ENCODE measurements at regions not wholly inside any gene's neighbourhood (a gene's known extent, or its start where the extent isn't known, plus 50 kb on each side); places are given as distances from the start of the nearest gene placed in this dataset.
A peak's percentile ranks its signal among the peaks of the same experiment; 100 is the strongest.

- DNase-seq = no peak
Observed at GRCh38 chr3:83076041-83076440, 1314.6 kb upstream of the GBE1 start.

- DNase-seq = no peak
Observed at GRCh38 chr3:83074485-83074884, 1313.0 kb upstream of the GBE1 start.

GRCh38 chr3:83065851-83066460, 1304.5 kb upstream of the GBE1 start:
- no peak for DNase-seq

- no peak for DNase-seq
Observed at GRCh38 chr3:83063446-83063845, 1302.0 kb upstream of the GBE1 start.

GRCh38 chr3:83048556-83048955, 1287.1 kb upstream of the GBE1 start:
- no peak for DNase-seq

- DNase-seq = no peak
Observed at GRCh38 chr3:83039422-83039821, 1278.0 kb upstream of the GBE1 start.

- DNase-seq = no peak
Observed at GRCh38 chr3:83035704-83036010, 1274.2 kb upstream of the GBE1 start.

GRCh38 chr3:83034806-83035703, 1273.6 kb upstream of the GBE1 start:
- DNase-seq = no peak

- no peak for DNase-seq
Observed at GRCh38 chr3:83033133-83033532, 1271.7 kb upstream of the GBE1 start.

GRCh38 chr3:83023086-83023485, 1261.6 kb upstream of the GBE1 start:
- DNase-seq = no peak

GRCh38 chr3:83011481-83011880, 1250.0 kb upstream of the GBE1 start:
- no peak for DNase-seq

- DNase-seq = no peak
Observed at GRCh38 chr3:83003917-83004316, 1242.5 kb upstream of the GBE1 start.

- no peak for DNase-seq
Observed at GRCh38 chr3:83002869-83003445, 1241.5 kb upstream of the GBE1 start.

- DNase-seq = no peak
Observed at GRCh38 chr3:82999777-83000176, 1238.3 kb upstream of the GBE1 start.

- DNase-seq = no peak
Observed at GRCh38 chr3:82978368-82978767, 1216.9 kb upstream of the GBE1 start.

- DNase-seq = no peak
Observed at GRCh38 chr3:82977871-82978270, 1216.4 kb upstream of the GBE1 start.

- DNase-seq = no peak
Observed at GRCh38 chr3:82973791-82974190, 1212.3 kb upstream of the GBE1 start.

- no peak for DNase-seq
Observed at GRCh38 chr3:82960379-82960778, 1198.9 kb upstream of the GBE1 start.

GRCh38 chr3:82957696-82958095, 1196.3 kb upstream of the GBE1 start:
- DNase-seq = no peak

- DNase-seq = no peak
Observed at GRCh38 chr3:82957079-82957478, 1195.6 kb upstream of the GBE1 start.

- no peak for DNase-seq
Observed at GRCh38 chr3:82954486-82954885, 1193.0 kb upstream of the GBE1 start.

- DNase-seq = no peak
Observed at GRCh38 chr3:82942041-82942440, 1180.6 kb upstream of the GBE1 start.

GRCh38 chr3:82940124-82940523, 1178.7 kb upstream of the GBE1 start:
- peak in 1 of 2 donors; percentile 1 for DNase-seq

- DNase-seq = no peak
Observed at GRCh38 chr3:82939491-82940097, 1178.1 kb upstream of the GBE1 start.

Data from CD4-positive, alpha-beta T cell treated with Interferon alpha-2 for 1 hour (primary cell).